AG10803 (cell line): ENCODE measurements at regions not wholly inside any gene's neighbourhood (a gene's known extent, or its start where the extent isn't known, plus 50 kb on each side); places are given as distances from the start of the nearest gene placed in this dataset.
"Not testable (repeated sequence)": the region's sequence is repeated elsewhere in the genome, so short reads cannot be mapped to it uniquely, and the experiment has no call there.

Experiments
- DNase-seq: peaks from one replicate; pipeline ENCODE4 v3.0.0; 2010; ENCODE audit warnings: low read depth
- H3K4me3 ChIP-seq: 2 replicates; pipeline ENCODE4 v1.5.1; 2011; ENCODE audit warnings: mild to moderate bottlenecking, low read length, control low read depth
- TF ChIP-seq, protein P1 (sequence below): conservative IDR thresholded peaks from 2 replicates; pipeline ENCODE4 v1.5.1; 2011; ENCODE audit warnings: mild to moderate bottlenecking, low read length, control low read depth, inconsistent platforms

DNA sequence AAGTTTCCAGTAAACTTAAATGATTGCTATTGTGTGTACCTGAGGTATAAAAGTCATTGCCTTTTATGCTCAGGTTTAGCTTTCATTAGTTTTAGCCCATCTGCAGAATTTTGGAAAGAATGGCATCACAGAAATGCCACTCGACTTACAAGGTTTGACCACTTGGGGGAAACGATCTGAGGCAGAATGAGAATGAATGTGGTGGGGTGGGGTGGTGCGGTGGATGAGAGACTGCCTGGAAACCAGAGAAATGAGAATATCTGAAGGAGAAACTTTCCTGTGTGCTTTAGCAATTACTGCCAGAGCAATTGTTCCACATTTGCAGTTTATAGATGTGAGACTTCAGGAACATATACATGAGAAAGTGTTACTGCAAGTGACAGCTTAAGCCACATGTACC is 225.4 kb upstream of the PDE3A start:
- TF ChIP-seq, protein P1, sequence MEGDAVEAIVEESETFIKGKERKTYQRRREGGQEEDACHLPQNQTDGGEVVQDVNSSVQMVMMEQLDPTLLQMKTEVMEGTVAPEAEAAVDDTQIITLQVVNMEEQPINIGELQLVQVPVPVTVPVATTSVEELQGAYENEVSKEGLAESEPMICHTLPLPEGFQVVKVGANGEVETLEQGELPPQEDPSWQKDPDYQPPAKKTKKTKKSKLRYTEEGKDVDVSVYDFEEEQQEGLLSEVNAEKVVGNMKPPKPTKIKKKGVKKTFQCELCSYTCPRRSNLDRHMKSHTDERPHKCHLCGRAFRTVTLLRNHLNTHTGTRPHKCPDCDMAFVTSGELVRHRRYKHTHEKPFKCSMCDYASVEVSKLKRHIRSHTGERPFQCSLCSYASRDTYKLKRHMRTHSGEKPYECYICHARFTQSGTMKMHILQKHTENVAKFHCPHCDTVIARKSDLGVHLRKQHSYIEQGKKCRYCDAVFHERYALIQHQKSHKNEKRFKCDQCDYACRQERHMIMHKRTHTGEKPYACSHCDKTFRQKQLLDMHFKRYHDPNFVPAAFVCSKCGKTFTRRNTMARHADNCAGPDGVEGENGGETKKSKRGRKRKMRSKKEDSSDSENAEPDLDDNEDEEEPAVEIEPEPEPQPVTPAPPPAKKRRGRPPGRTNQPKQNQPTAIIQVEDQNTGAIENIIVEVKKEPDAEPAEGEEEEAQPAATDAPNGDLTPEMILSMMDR, result no peak
- DNase-seq, result no peak
- no peak overlapping the region for H3K4me3 ChIP-seq

DNA sequence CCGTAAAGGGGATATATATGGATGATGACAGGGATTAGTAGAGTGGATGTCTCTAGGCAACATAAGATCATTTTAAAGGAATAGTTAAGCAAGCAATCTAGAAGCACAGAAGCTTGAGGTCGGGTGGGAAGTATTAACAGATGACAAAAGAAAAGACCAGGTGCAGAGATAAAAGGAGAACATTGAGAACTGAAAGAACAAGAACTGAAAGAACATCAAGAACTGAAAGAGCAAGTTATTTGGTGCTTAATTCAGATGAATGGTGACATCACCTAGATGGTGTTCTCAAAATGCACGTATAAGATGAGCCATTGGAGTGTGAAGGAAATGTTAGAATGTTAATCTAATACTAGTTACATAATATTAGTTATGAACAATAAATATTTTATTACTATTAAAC is 224.0 kb upstream of the PDE3A start:
- TF ChIP-seq, protein P1, result no peak
- no peak for DNase-seq
- no peak overlapping the region for H3K4me3 ChIP-seq

DNA sequence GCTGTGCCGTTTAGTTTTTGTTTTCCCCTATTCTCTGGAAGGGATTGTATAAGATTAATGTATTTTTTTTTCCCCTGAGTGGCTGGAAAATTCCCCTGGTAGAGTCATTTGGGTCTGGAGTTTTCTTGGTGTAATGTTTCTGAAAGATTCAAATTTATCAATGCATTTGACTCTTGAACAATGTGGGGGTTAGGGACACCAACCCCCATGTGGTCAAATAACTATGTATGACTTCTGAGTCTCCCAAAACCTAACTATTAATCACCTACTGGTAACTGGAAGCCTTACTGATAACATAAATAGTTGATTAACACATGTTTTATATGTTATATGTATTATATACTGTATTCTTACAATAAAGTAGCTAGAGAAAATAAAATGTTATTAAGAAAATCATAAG is 220.1 kb upstream of the PDE3A start:
- DNase-seq, result no peak
- no peak overlapping the region for H3K4me3 ChIP-seq
- TF ChIP-seq, protein P1, result no peak

DNA sequence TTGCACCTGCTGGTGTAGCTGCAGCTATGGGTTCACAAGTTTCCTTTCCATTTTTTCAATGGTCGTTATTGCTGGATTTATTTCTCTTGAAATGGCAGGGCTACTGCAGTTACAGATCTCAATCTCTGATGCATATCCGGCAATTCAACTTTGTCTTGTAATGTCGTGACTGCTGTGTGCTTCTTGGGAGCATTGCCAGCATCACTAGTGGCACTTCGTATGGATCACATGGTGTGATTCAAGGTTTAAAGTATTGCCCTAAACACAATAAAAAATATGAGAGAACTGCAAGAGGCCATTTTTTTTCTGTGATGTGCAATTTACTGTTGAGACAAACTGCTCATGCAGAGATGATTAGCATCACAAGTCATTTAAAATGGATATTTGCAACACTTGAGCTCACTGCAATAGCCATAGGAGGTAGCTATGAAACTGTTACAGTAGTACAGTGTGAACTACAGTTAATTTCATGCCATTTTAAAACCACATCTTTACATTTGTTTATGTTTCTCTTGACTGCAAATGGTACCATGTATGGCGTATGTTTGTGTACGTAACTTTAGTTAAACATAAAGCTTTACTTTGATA is 217.4 kb upstream of the PDE3A start:
- TF ChIP-seq, protein P1, result no peak
- no peak for DNase-seq
- no peak overlapping the region for H3K4me3 ChIP-seq

DNA sequence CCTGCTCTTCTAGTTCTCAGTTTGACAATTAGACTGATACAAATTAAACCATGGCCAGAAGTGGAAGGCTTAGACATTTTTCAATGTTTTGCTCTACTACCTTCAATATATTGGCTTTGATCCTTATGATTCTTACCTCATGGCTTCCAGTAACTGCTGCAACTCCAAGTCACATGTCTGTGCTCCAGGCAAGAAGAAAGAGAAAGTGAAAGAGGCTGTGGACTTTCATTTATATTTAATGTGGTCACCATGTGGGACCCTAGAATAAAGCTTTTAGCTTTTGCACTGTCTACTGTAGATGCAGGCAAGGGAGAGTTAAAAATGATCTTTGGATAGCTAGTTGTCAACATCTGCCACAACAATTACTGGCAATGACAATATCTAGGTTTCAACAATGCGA is 214.3 kb upstream of the PDE3A start:
- TF ChIP-seq, protein P1, result no peak
- no peak overlapping the region for H3K4me3 ChIP-seq
- DNase-seq, result no peak

DNA sequence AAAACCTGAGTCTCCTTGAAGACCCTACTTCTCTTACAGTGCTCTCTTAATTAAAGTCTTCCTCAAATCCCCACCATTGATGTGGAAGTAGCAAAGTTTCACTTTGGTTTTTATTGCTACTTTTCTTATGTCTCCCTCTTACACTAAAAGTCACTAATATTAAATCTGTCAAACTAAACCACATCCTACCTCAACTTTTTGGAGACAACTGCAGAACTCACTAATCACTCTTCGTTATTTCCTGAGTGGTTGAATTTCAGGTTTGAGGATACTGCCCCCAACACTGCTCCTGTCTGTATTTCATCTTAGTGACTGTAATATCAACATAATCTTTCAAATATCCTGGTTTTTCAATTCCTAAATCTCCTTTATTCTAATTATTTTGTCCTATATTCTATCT is 213.0 kb upstream of the PDE3A start:
- H3K4me3 ChIP-seq, result no peak overlapping the region
- DNase-seq, result no peak
- TF ChIP-seq, protein P1, result no peak

DNA sequence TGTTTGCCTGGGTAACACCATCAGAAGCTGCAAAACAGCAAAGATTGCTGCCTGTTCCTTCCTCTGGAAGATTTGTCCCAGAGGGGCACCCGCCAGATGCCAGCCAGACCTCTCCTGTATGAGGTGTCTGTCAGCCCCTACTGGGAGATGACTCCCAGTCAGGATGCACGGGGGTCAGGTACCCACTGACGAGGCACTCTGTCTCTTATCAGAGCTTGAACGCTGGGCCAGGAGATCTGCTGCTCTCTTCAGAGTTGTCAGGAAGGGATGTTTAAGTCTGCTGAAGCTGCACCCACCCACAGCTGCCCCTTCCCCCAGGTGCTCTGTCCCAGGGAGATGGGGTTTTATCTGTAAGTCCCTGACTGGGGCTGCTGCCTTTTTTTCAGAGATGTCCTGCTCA is 207.4 kb upstream of the PDE3A start:
- DNase-seq, H3K4me3 ChIP-seq: not testable (repeated sequence)

DNA sequence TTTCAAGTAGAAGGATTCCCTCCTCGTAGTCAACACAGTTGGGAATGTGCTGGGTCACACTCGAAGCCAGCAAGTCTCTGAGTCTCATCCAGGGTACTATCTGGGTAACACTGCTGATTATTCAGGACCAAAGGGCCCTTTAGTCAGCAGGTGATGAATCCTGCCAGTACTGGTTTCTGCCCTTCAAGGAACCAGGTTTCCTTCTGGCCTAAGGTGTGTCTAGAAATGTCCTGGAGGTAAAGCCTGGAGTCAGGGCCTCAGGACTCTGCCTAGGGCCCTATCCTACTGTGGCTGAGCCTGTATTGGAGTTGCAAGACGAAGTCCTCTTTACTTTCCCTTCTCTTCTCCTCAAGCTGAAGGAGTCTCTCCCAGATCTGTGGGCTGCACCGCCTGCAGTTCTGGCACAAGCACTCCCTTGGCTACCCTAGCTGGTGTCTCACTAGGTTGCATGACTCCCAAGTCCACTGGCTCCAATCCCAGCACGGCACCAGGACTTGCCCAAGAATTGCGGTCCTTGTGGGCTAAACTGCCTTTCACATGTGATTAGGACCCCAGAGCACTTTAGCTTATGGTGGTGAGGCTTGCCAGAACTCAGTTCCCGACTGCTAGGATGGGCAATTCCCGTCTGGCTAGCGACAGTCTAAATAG is 193.7 kb upstream of the PDE3A start:
- TF ChIP-seq, protein P1, result no peak
- no peak overlapping the region for H3K4me3 ChIP-seq
- no peak for DNase-seq
